ENCODE measurements at regions not wholly inside any gene's neighbourhood (a gene's known extent, or its start where the extent isn't known, plus 50 kb on each side); places are given as distances from the start of the nearest gene placed in this dataset.

- no peak for DNase-seq
Observed at GRCh38 chr6:14255916-14256315, 138.3 kb downstream of the CD83 start.

DNA sequence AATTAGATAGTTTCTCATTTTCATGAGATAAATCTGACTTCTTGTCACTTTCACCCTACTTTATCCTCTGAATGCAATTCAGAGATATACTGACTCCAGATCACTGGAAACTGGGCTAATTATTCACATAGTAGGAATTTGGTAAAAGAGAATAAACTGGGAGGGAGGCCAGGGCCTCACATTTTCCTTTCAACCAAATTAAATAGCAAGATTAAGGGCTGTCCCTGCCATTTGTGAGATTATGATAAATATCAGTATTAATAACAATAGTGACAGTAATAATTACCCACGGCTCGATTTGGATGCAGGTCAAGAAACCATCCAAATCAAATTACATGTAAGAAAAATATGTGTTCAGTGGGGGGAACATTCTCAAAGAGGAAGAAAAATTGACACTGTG, 140.5 kb downstream of the CD83 start:
- DNase-seq: no peak

- no peak for DNase-seq
Observed at GRCh38 chr6:14258695-14259593, 141.4 kb downstream of the CD83 start.

DNA sequence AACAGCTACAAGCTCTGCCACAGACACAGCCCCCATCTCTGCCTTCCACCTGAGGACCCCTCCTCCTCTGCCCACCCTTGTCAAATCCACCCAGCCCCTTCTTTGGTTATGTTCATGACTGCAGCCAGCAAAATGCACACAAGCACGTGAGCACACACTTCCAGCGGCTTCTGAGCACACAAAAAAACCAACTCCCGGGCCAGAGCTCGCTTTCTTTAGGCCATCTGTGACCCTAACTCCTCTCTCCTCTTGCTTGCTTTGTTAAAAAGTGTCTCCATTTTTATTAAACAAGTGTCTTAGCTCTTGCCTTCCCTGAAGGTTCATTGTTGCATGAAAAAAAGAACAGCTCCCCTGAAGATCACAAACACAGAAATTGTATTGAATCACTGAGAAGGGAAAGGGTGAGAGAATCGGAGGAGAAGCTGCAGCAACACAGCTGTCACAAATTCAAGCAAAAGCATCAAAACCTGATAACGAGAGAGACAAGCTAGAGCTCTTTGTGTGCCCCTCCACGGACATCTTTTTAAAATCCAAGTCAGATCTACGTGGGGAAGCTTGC, 142.1 kb downstream of the CD83 start:
- DNase-seq: no peak

DNA sequence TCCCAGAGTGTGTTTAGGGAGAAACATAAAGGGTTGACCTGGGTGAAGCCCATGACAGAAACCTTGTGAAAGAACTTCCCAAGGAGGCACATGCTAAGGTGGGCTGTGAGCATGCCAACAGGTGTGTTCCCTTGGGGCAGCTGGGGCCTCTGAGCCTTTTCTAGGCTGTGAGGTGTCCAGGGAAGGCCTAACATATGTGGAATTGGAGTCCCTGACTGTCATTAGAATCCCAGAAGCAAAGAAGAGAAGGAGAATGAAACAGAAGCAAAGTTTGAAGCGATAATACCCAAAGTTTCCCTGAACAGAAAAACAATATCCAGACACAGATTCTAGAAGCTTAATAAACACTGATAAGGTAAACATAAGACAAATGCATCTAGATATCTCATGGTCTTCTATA, 143.3 kb downstream of the CD83 start:
- DNase-seq: no peak

DNA sequence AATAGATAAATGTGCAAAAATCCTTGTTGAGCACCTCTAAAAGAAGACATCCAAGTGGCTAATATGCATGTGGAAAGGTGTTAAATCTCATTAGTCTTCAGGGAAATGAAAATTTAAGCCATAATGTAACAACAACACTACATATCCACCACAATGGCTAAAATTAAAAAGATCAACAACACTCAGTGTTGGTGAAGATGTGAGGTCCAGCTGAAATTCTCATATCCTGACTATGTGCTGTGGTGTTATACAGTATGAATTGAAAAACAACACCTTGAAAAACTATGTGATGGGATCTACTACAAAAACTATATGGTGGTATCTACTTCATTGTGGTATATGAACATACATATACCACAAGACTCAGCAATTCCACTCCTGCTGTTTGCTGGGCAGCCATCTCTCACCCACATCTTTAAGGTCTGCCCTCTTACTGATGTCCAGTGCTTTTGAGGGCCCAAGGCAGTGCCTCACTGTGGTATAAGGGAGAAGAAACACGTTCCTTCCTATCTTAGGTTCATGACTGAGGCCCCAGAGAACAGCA, 146.4 kb downstream of the CD83 start:
- DNase-seq: no peak

DNA sequence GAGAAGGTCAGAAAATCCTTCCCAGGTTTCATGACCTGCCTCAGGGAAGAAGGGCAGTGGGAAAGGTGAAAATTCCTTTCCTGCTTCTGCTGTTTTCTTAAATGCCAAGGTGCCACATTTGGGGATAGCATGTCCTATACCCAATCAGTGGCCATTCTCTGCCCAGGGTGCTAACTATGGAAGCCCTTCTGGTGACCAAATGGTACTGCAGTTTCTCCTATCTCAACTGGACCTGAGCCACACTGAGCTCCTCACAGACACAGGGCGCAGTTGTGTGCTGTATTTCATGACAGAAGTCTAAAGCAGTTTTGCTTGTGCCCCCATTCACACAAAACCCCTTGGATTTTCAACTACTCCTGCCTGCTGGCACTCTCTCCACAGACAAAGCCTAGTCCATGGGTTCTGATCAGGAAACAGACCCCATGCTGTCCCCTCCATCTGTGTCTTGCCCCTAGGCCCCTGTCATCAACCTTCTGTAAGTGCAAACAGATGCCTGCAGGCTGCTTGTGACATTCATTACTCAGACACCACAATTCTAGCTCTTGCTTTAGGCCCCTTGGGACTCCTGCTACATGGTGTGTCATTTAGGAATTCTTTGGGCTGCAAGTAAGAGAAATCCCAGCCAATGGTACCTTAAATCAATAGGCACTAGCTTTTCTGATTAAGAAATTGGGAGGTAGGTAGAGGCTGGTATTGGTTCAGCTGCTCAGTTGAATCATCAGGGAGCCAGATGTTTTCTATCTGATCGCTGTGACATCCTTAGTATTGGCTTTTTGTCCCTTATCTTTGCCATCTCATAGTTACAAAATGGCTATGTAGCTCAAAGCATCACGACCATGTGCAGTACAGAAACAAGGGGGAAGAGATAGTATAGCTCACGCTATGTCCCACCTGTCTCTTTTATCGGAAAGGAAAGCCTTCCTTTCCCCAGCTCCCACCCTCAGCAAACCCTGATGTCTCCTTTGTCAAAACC, 147.8 kb downstream of the CD83 start:
- DNase-seq: no peak

DNA sequence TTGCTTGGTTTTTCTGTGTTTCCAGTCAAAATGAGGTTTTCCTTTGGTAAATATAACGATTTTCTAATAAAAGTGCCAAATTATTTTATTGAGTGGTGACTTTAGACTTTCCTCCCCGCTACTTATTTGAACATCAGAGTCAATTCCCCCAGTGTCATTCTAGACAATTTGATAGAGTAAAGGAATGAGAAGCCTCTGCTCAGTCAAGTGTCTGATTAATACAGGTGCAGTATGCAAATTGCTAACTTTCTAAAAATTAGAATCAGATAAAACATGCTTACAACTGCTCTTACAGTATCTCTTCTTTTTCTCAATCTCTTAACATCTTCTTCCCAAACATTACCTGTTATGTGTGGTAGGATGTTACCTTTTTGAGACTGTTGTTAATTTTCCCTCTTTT, 148.7 kb downstream of the CD83 start:
- DNase-seq: no peak

DNA sequence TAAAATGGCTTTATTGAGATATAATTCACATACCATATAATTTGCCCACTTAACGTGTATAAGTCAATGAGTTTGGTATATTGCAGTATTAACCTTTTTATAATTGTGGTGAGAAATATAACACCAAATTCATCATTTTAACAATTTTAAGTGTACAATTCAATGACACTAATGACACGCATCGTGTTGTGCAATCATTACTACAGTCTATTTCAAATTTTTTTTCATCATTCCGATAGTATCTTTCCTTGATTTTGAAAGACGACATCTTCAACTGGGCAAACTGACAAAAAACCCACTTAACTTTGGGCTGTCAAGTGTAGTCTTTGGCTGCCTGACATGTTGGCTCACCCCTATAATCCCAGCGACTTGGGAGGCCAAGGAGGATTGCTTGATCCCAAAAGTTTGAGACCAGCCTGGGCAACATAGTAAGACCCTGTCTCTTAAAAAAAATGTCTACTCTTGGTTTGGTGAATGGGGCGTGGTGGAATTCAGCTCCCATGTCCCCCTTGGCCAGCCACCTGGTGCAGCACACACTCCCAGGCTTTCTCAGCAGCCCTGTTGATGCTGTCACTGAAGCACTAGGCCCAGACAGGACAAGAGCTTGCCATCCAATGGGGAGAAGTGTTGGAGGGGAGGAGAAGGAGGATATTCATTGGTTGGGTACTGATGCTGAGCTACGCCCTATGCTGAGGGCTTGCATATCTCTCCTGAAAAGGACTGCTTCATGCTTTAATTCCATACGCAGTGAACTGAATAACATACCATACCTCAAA, 150.5 kb downstream of the CD83 start:
- DNase-seq: no peak

DNA sequence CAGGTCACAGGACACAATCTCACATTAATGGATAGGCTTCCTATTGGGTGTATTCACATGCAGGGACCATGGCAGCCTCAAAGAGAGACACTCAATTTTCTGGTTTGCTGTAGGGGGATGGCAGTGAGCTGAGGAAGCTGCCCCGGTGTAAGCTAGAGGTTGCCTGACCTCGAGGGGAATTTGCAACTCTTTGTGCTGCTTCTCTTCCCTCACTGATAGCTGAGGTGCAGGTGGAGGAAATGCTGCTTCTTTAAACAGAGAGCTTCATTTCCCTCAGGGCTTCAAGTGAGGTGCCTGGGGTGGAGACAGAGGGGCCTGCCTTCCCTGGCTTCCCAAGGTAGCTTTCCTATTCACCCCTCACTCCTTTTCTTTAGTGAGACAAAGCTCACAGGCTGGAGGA, 151.9 kb downstream of the CD83 start:
- no peak for DNase-seq

DNA sequence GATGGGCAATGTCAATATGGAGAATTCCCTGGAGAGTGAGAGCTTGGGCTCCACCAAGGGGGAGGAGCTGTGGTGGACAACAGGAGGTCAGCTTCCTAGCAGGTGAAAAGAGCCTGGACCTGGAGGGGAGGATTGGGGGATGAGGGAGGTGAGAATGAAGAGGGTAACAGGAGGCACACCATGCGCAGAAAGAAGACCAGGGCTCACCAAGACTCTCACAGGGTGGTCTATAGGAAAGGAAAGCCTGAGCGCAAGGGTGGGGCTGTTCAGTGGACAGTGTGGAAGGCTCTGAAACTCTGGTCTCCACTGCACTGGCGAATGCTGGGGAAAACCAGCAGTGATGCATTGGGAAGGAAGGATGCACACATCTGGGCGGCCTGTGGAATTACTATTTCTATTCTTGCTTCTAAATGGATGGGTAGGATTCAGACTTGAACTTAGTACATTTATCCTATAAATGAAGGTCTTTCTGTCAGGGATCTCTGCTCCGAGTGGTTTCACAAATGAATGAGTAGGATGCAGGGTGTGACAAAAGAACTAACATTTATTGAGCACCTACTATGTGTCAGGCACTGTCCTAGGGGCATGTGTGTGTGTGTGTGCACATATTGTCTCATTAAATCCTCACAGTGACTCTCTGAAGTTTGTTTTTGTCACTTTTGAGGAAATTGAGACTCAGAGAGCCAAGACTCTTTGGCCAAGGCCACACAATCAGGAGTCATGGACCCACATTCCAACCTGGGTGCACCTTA, 152.7 kb downstream of the CD83 start:
- DNase-seq: no peak

DNA sequence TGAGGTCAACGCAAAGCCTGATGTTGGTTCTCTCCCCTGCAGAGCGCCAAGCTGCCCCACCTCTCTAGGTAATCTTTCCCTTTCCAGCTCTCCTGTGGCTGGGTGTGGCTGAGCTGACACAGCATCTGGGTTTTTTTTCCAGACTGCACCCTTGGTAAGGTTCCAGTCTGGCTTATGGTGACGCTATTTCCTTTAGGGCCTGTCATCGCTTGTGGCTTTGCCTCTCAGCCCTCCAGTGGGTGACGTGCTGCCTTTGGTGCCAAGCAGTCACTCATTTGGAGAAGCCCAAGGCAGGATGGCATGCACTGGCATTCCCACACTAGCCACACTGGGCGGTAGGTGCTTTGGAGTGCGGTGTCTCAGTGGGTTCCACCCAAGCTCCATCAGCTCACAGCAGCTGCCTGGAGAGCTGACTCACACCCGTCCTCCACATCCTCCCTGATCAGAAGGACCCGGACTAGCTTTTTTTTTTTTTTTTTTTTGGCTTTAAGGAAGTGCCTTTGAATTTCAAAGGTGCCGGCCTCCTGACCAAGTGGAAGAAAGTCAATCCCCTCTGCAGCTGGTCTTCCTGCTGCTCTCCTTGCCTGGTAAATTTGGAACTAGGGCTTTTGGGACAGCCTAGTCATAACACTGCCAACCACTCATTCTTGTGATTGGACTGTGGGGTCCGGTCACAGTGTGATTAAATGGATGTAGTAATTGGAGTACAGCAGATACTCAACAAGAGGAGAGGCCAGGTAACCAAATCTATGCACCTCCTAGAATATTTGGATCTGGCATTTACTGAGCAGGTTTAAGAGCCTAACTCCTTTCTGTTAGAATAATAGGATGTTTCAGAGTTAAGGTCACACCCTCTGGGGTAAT, 153.6 kb downstream of the CD83 start:
- peak; percentile 7 for DNase-seq

- peak; percentile 35 for DNase-seq
Observed at GRCh38 chr6:14271789-14272736, 154.5 kb downstream of the CD83 start.

DNA sequence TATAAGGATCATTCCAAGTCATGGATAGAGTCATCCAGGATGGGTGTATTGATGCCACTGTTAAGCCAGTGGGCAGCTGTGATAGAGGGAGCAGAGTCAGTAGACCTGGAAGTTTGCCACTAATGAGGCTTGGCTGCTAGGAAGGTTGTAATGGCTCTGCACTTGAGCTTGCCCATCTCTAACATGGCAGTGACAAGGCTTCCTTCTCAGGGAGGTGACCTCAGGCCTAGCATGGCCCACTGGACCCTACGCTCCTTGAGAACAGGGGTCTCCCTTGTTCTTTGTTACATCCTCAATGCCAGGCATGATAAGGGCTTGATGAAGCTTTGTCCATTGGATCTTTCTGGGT, 155.1 kb downstream of the CD83 start:
- no peak for DNase-seq

- no peak for DNase-seq
Observed at GRCh38 chr6:14273191-14273590, 155.6 kb downstream of the CD83 start.

DNA sequence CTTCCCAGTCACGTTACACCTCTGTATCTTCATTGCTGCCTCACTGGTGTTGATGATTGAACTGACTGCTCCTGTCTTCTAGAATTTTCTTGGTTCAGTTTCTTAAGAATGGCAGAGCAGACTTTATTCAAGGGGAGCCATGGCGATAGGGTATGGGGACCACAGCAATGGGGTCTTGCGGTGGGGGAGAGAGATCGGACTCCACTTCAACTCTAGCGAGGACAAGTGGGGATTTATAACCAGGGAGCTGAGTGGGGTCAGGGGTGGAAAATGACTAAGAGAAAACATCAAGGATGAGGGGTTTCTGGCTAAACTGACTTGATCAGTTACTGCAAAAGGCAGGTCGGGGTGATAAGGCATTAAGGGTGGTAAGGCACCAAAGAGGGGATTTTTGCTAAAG, 156.4 kb downstream of the CD83 start:
- no peak for DNase-seq

DNA sequence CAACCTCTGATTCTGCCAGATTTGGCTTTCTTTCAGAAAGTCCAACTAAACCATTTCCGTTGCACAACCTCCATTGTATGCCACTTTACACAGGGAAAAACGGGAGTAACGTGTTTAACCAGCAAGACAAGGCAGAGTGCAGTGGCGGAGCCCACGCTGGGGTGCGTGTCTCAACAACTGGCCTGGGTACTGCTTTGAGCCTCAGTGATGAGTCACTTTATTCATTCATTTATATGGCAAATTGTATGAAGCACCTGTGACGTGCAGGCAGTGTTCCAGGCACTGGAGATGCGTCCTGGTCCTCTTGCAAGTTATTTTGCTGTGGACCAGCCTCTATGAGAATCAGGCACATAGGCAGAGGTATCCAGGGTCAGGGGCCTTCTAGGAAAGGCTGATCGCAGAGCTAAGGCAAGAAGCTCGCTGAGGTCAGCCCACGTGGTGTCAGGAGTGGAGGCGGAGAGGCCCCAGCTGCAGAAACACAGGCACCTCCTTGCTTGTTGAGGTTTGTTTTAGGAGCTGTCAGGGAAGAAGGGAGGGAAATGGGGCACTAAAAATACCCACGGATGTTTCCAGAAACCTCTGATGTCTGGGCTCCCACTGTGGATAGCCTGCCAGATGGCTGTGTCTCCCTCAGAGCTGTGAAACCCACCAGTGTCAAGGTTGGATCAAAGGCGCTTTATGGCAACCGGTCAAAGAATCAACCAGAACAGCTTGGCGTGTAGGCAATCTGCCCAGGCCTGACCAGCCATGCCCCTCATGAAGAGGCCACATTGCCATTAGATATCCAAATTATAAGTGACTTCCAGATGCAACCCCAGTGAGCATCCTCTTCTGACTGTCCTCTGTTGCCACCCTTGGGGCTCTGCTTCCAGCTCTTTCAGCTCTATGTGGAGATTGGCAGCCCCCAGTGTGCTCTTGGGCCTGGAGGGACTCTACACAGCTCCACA, 157.2 kb downstream of the CD83 start:
- DNase-seq: no peak

DNA sequence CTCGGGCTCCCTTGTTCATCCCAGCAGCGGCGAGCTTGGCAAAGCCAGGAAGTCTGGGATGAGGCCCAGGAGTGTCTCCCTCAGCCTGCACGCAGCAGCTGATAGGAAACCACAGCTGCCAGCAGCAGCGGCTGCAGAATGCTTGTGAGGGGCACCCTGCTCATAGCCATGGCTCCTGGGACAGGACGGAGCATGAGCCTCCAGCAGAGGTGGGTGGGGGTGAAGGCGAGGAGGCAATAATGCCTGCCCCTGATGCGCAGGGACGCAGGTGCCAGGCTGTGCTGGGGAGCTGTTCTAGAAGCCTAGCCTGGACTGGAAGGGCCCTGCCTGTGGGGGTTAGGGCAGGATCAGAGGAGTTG, 157.9 kb downstream of the CD83 start:
- no peak for DNase-seq
